HG03108 (cell line): ENCODE measurements at regions not wholly inside any gene's neighbourhood (a gene's known extent, or its start where the extent isn't known, plus 50 kb on each side); places are given as distances from the start of the nearest gene placed in this dataset.

Source experiments
- ATAC-seq: cut with Tn5 transposase; IDR thresholded peaks from one replicate; pipeline ENCODE4 v1.9.1; 2021; ENCODE audit warnings: moderate library complexity; ENCODE audit not compliant: unreplicated experiment

- no peak for ATAC-seq
These were observed 630.2 kb downstream of the BRD1 start for GRCh38 chr22:49197505-49197904.

- no peak for ATAC-seq
These were observed 631.6 kb downstream of the BRD1 start for GRCh38 chr22:49196046-49196511.

GRCh38 chr22:49195636-49196035 is 632.0 kb downstream of the BRD1 start:
- ATAC-seq: no peak

- no peak for ATAC-seq
These were observed 633.7 kb downstream of the BRD1 start for GRCh38 chr22:49193901-49194465.

GRCh38 chr22:49193348-49193747 is 634.3 kb downstream of the BRD1 start:
- no peak for ATAC-seq

GRCh38 chr22:49192857-49193250 is 634.8 kb downstream of the BRD1 start:
- ATAC-seq: no peak

- ATAC-seq: no peak
These were observed 635.4 kb downstream of the BRD1 start for GRCh38 chr22:49192180-49192856.

GRCh38 chr22:49191506-49191980 is 636.1 kb downstream of the BRD1 start:
- no peak for ATAC-seq

GRCh38 chr22:49190816-49191505 is 636.7 kb downstream of the BRD1 start:
- ATAC-seq: no peak

- no peak for ATAC-seq
These were observed 637.8 kb downstream of the BRD1 start for GRCh38 chr22:49189871-49190270.

GRCh38 chr22:49188591-49188990 is 639.1 kb downstream of the BRD1 start:
- ATAC-seq: no peak

- no peak for ATAC-seq
These were observed 639.6 kb downstream of the BRD1 start for GRCh38 chr22:49188091-49188490.

GRCh38 chr22:49186762-49187161 is 640.9 kb downstream of the BRD1 start:
- no peak for ATAC-seq

GRCh38 chr22:49186293-49186692 is 641.4 kb downstream of the BRD1 start:
- ATAC-seq: no peak

- ATAC-seq: no peak
These were observed 642.2 kb downstream of the BRD1 start for GRCh38 chr22:49185312-49185969.

GRCh38 chr22:49184736-49185135 is 642.9 kb downstream of the BRD1 start:
- ATAC-seq: no peak

- ATAC-seq: no peak
These were observed 643.9 kb downstream of the BRD1 start for GRCh38 chr22:49183826-49184216.

GRCh38 chr22:49183208-49183825 is 644.4 kb downstream of the BRD1 start:
- no peak for ATAC-seq

- ATAC-seq: no peak
These were observed 645.3 kb downstream of the BRD1 start for GRCh38 chr22:49182416-49182815.

- ATAC-seq: no peak
These were observed 645.7 kb downstream of the BRD1 start for GRCh38 chr22:49181942-49182341.

GRCh38 chr22:49181431-49181830 is 646.2 kb downstream of the BRD1 start:
- ATAC-seq: no peak
